ENCODE measurements at regions not wholly inside any gene's neighbourhood (a gene's known extent, or its start where the extent isn't known, plus 50 kb on each side); places are given as distances from the start of the nearest gene placed in this dataset.

DNA sequence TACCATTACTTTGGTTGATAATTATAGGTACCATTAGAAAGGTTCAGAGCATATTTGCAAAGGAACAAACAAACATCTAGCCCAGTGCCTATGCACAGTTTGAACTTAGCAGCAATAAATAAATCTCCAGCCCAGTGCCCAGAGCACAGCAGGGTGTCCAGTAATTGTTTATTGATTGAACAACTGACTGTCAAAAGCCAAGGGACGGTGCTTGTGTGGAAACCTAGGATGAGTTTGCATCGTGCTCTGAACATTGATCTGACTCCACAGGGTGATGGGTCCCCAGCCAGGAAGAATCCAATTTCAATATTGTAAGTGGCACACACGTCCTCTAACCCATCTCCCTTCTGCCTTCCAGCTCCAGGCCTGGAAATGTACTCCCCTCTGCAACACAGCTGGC lies 625.5 kb upstream of the C16orf82 start:
- TF ChIP-seq, protein P1, sequence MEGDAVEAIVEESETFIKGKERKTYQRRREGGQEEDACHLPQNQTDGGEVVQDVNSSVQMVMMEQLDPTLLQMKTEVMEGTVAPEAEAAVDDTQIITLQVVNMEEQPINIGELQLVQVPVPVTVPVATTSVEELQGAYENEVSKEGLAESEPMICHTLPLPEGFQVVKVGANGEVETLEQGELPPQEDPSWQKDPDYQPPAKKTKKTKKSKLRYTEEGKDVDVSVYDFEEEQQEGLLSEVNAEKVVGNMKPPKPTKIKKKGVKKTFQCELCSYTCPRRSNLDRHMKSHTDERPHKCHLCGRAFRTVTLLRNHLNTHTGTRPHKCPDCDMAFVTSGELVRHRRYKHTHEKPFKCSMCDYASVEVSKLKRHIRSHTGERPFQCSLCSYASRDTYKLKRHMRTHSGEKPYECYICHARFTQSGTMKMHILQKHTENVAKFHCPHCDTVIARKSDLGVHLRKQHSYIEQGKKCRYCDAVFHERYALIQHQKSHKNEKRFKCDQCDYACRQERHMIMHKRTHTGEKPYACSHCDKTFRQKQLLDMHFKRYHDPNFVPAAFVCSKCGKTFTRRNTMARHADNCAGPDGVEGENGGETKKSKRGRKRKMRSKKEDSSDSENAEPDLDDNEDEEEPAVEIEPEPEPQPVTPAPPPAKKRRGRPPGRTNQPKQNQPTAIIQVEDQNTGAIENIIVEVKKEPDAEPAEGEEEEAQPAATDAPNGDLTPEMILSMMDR (IDR thresholded peaks at IDR 0.05; ENCODE audit: low read depth, low read length): no peak
- TF ChIP-seq POLR2A (IDR thresholded peaks at IDR 0.05; ENCODE audit: extremely low read depth, insufficient read length) (no peak), MYC (IDR thresholded peaks at IDR 0.05; ENCODE audit: low read depth, low read length) (no peak)
- TF ChIP-seq, protein P2, sequence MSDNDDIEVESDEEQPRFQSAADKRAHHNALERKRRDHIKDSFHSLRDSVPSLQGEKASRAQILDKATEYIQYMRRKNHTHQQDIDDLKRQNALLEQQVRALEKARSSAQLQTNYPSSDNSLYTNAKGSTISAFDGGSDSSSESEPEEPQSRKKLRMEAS (IDR thresholded peaks at IDR 0.05; ENCODE audit: low read depth, low read length): no peak
